MM.1S (cell line): ENCODE measurements at regions not wholly inside any gene's neighbourhood (a gene's known extent, or its start where the extent isn't known, plus 50 kb on each side); places are given as distances from the start of the nearest gene placed in this dataset.

Experiments used
- CTCF ChIP-seq: fragments of 300-600 bp; sonication (generic); IDR thresholded peaks from 2 replicates; pipeline ENCODE4 v1.5.1; 2016; ENCODE audit warnings: antibody characterized with exemption, low read length, mixed read lengths
- EZH2 ChIP-seq: fragments of 300-600 bp; sonication (generic); optimal IDR thresholded peaks from 2 replicates; pipeline ENCODE3; 2017; ENCODE audit warnings: low read depth, mild to moderate bottlenecking, antibody characterized with exemption, low read length, mixed read lengths
- EZH2phosphoT487 ChIP-seq: fragments of 300-600 bp; sonication (generic); IDR thresholded peaks from 2 replicates; pipeline ENCODE4 v1.6.1; 2018; ENCODE audit warnings: antibody characterized with exemption, low read length

- TF ChIP-seq EZH2phosphoT487 (no peak), EZH2 (no peak), CTCF (no peak)
These were observed 269.2 kb upstream of the HDAC4 start for GRCh38 chr2:239669899-239670460.
